K562 (cell line): ENCODE measurements at regions not wholly inside any gene's neighbourhood (a gene's known extent, or its start where the extent isn't known, plus 50 kb on each side); places are given as distances from the start of the nearest gene placed in this dataset.

Source experiments
- ATAC-seq: fragments of 200-7000 bp; cut with Tn5 transposase; 3 replicates; pipeline ENCODE4 v1.9.1; 2020; ENCODE audit warnings: moderate library complexity
- BruUV-seq: library from RNA; stranded (reverse); fragments of 400-500 nt; replicated peaks from 2 replicates; lab custom pipeline; 2021; lab: Mats Ljungman, UMichigan
- CTCF ChIA-PET: fragments of 300-600 bp; formaldehyde crosslinking; extraction: SDS; loops from one replicate; lab custom pipeline; 2021; ENCODE audit warnings: low intra/inter-chr PET ratio; lab: Yijun Ruan, JAX
- POLR2A ChIA-PET: fragments of 300-600, 350-650 bp; sonication (Branson Sonifier 250); formaldehyde crosslinking; extraction: SDS; loops from one replicate; lab custom pipeline; 2021; ENCODE audit warnings: antibody characterized with exemption, inconsistent platforms; lab: Yijun Ruan, JAX
- DNase-seq, 4 experiments: peaks; one replicate each; pipeline versions ENCODE4 v3.0.0 to v3.0.0-alpha.2; 2011 to 2018; ENCODE audit warnings: low spot score in 3 of 4, mixed read lengths in 3 of 4; ENCODE audit errors: extremely low read depth in 1 of 4
- FAIRE-seq: peaks from 2 replicates; lab custom pipeline; 2011; peaks lifted over from hg19 to GRCh38; lab: Jason Lieb, UNC
- H2AFZ ChIP-seq: 2 replicates; pipeline ENCODE4 v1.6.0; 2011; ENCODE audit warnings: low read depth, low read length, control low read depth, inconsistent platforms
- H3K27ac ChIP-seq: fragments of 200-600 bp; 3 replicates; pipeline ENCODE4 v1.8.0; 2011; ENCODE audit warnings: low read depth, mild to moderate bottlenecking, control low read depth, inconsistent platforms, low read length, moderate library complexity, mixed read lengths; ENCODE audit errors: extremely low read depth
- H3K27me3 ChIP-seq, 2 experiments: fragments of 300-600 bp in 1 of 2; 2 replicates in 1 of 2; 3 replicates in 1 of 2; pipeline versions ENCODE4 v1.6.0 to v1.8.0; 2011; ENCODE audit warnings: inconsistent platforms in 2 of 2, low read length in 2 of 2, mild to moderate bottlenecking in 1 of 2, mixed read lengths in 1 of 2, moderate library complexity in 1 of 2; ENCODE audit not compliant: control insufficient read depth in 2 of 2, insufficient read depth in 2 of 2
- H3K36me3 ChIP-seq: fragments of 300-600 bp; 3 replicates; pipeline ENCODE4 v1.8.0; 2011; ENCODE audit warnings: mild to moderate bottlenecking, low read length, inconsistent platforms; ENCODE audit not compliant: control insufficient read depth, insufficient read depth
- H3K4me1 ChIP-seq, 2 experiments: fragments of 200-600 bp in 1 of 2; replicated peaks in 1 of 2; 2 replicates in 1 of 2; 3 replicates in 1 of 2; pipeline versions ENCODE4 v1.5.1 to v1.8.0; 2011; ENCODE audit warnings: inconsistent platforms in 2 of 2, low read length in 2 of 2, mild to moderate bottlenecking in 1 of 2, mixed read lengths in 1 of 2, moderate library complexity in 1 of 2; ENCODE audit not compliant: control insufficient read depth in 2 of 2, insufficient read depth in 2 of 2
- H3K4me2 ChIP-seq: 2 replicates; pipeline ENCODE4 v1.6.1; 2011; ENCODE audit warnings: low read length, control low read depth, inconsistent platforms, mixed read lengths; ENCODE audit not compliant: insufficient read depth
- H3K4me3 ChIP-seq: fragments of 200-600 bp; sonication (generic), shearing (Covaris generic); 2 replicates; pipeline ENCODE4 v1.5.1; 2016; ENCODE audit warnings: control low read depth, inconsistent platforms
- H3K79me2 ChIP-seq: fragments of 200-600 bp; 3 replicates; pipeline ENCODE4 v1.8.0; 2011; ENCODE audit warnings: low read length, inconsistent platforms; ENCODE audit not compliant: control insufficient read depth, insufficient read depth
- H3K9ac ChIP-seq, 2 experiments: 2 replicates each; pipeline versions ENCODE4 v1.6.0 to v1.6.1; 2011; ENCODE audit warnings: low read depth in 2 of 2, low read length in 2 of 2, control low read depth in 1 of 2, inconsistent platforms in 1 of 2, mild to moderate bottlenecking in 1 of 2, mixed read lengths in 1 of 2; ENCODE audit not compliant: insufficient read depth in 1 of 2
- H3K9me1 ChIP-seq: one replicate; pipeline ENCODE4 v1.6.0; 2011; ENCODE audit warnings: inconsistent platforms, mild to moderate bottlenecking, low read length, moderate library complexity; ENCODE audit not compliant: control insufficient read depth, insufficient read depth
- H3K9me3 ChIP-seq: replicated peaks from 2 replicates; pipeline ENCODE4 v1.5.1; 2011; ENCODE audit warnings: low read depth, low read length, inconsistent platforms; ENCODE audit not compliant: control insufficient read depth, insufficient read depth
- H4K20me1 ChIP-seq: replicated peaks from 2 replicates; pipeline ENCODE4 v1.6.1; 2011; ENCODE audit warnings: low read length, inconsistent platforms, mixed read lengths; ENCODE audit not compliant: control insufficient read depth, insufficient read depth
- FOSL1 ChIP-seq: fragments of 200-800 bp; sonication (Bioruptor generic); conservative IDR thresholded peaks from 2 replicates; pipeline ENCODE4 v1.6.1; 2016; ENCODE audit warnings: missing genetic modification characterization, missing compliant biosample characterization
- SMC3 ChIP-seq: conservative IDR thresholded peaks from 2 replicates; pipeline ENCODE4 v1.6.1; 2011; ENCODE audit warnings: low read depth, low read length, improper control_type of control experiment; ENCODE audit not compliant: insufficient read depth
- STAT5B ChIP-seq: fragments of 250-450 bp; sonication (Bioruptor Pico); IDR thresholded peaks from 2 replicates; pipeline ENCODE4 v1.8.0; 2021; ENCODE audit warnings: mild to moderate bottlenecking, inconsistent platforms
- ZNF23 ChIP-seq: fragments of 250-450 bp; sonication (Bioruptor Pico); IDR thresholded peaks from 2 replicates; pipeline ENCODE4 v1.4.0; 2020; ENCODE audit warnings: mild to moderate bottlenecking
- WGBS: fragments of 100-300 bp; shearing (Covaris generic); methylation state at CpG from one replicate; pipeline ENCODE4 v1.1.6; 2016; ENCODE audit warnings: low coverage, mixed read lengths; ENCODE audit not compliant: insufficient coverage; ENCODE audit errors: missing lambda C conversion rate; 5-methylcytosine and 5-hydroxymethylcytosine counted together
- in situ Hi-C: fragments of 300-500 bp; cut with MboI; formaldehyde crosslinking; loops from 4 replicates; pipeline ENCODE4 v1.15.0; 2018; ENCODE audit warnings: inconsistent platforms, mixed read lengths
- intact Hi-C: fragments of 100-400 bp; cut with micrococcal nuclease; formaldehyde crosslinking; loops from 2 replicates; pipeline ENCODE4 v1.14.2; 2022

DNA sequence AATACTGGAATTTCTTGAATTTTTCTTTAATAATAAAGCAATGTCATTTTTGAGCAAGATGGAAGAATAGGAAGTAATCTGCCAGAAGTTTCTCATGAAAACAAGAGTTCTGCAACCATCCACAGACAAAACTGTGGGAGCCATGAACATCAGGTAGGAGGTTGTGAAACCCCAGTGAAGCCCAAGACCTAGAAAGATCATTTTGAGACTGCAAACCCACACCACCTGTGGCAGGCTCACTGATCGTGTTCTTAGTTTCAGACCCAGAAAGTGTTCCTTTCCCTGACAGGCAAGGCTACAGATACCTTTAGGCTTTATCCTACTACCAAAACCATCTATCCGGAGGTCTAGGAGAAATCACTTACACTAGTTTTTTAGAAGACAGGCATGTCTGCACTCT is 2189.8 kb upstream of the PCDH20 start:
- Histone ChIP-seq H3K27me3 (no peaks in the 10 kb centered on the region), H3K9me3 (no peaks in the 10 kb centered on the region), H3K9ac (no peak overlapping the region), H2AFZ (no peak overlapping the region), H3K27ac (no peak overlapping the region)
- no TSS peak for BruUV-seq
- ATAC-seq (no peak), DNase-seq (no peak)
- TF ChIP-seq FOSL1 (tag), result no peak
- TF ChIP-seq, all 486 proteins: peak for 0
- H3K36me3 ChIP-seq, result no peaks in the 10 kb centered on the region
- H3K9me1 ChIP-seq, result no peaks in the 10 kb centered on the region
- H3K79me2 ChIP-seq, result no peaks in the 10 kb centered on the region
- intact Hi-C loops, result no loop called here
- H3K4me1 ChIP-seq, result no peaks in the 10 kb centered on the region
- H3K4me3 ChIP-seq, result no peak overlapping the region
- 19% methylated on average over 1 of the region's 2 CpGs for WGBS
- FAIRE-seq, result no peak
- H4K20me1 ChIP-seq, result no peaks in the 10 kb centered on the region
- ChIA-PET CTCF (no interaction called here), POLR2A (interaction anchor here (0.6 kb wide), 1 partner anchor 1312 kb away, joined by 3 read pairs; no protein-coding TSS in a partner anchor)
- in situ Hi-C loops, result no loop called here
- no peak overlapping the region for H3K4me2 ChIP-seq

DNA sequence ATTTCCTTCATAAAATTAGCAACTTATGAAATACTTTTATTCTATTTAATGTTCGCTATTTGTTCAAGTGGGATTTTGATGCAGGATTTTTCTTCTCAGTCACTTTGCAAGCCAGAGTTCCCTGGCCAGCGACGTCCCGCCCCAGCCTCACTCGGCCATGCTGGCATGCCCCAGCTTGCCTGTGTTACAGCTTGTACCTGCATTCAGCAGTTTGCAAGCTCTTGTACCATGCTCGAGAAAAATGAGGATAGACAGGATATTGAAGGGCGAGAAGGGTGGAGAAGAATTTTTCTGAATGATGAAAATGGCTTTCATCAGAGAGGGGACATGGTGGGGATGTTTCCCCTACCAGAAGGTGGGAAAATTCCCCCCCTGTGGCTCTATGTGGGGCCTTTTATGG is 2180.2 kb upstream of the PCDH20 start:
- H3K9me3 ChIP-seq, result no peaks in the 10 kb centered on the region
- CTCF ChIA-PET, result no interaction called here
- no peak overlapping the region for H3K4me2 ChIP-seq
- no peaks in the 10 kb centered on the region for H4K20me1 ChIP-seq
- BruUV-seq, result no TSS peak
- POLR2A ChIA-PET, result no interaction called here
- DNase-seq, result no peak
- no peaks in the 10 kb centered on the region for H3K36me3 ChIP-seq
- no peaks in the 10 kb centered on the region for H3K79me2 ChIP-seq
- no peak overlapping the region for H3K4me3 ChIP-seq
- TF ChIP-seq SMC3, result no peak
- TF ChIP-seq STAT5B (CRISPR knock-in tag), result no peak
- no peak for TF ChIP-seq ZNF23 (CRISPR knock-in tag)
- FAIRE-seq, result no peak
- H3K27ac ChIP-seq, result no peak overlapping the region
- no peak for ATAC-seq
- no peak overlapping the region for H2AFZ ChIP-seq
- H3K9ac ChIP-seq, result no peak overlapping the region
- in situ Hi-C loops, result no loop called here
- 3% methylated on average over 6 of the region's 7 CpGs for WGBS
- H3K9me1 ChIP-seq, result no peaks in the 10 kb centered on the region
- intact Hi-C loops, result no loop called here
- H3K27me3 ChIP-seq, result no peaks in the 10 kb centered on the region
- no peaks in the 10 kb centered on the region for H3K4me1 ChIP-seq
